HG03565 (cell line): ENCODE measurements at regions not wholly inside any gene's neighbourhood (a gene's known extent, or its start where the extent isn't known, plus 50 kb on each side); places are given as distances from the start of the nearest gene placed in this dataset.
"Not testable (repeated sequence)": the region's sequence is repeated elsewhere in the genome, so short reads cannot be mapped to it uniquely, and the experiment has no call there.

ENCODE experiments used
- ATAC-seq: cut with Tn5 transposase; IDR thresholded peaks from one replicate; pipeline ENCODE4 v1.9.1; 2021; ENCODE audit warnings: mild to moderate bottlenecking, moderate library complexity; ENCODE audit not compliant: unreplicated experiment

GRCh38 chr3:177493091-177493490 is 295.8 kb upstream of the TBL1XR1 start:
- ATAC-seq: no peak

- no peak for ATAC-seq
These were observed 296.9 kb upstream of the TBL1XR1 start for GRCh38 chr3:177494216-177494615.

- ATAC-seq: no peak
These were observed 298.3 kb upstream of the TBL1XR1 start for GRCh38 chr3:177495566-177495965.

GRCh38 chr3:177498037-177498857 is 301.0 kb upstream of the TBL1XR1 start:
- no peak for ATAC-seq

- ATAC-seq: not testable (repeated sequence)
These were observed 301.8 kb upstream of the TBL1XR1 start for GRCh38 chr3:177499039-177499438.

GRCh38 chr3:177499779-177500423 is 302.6 kb upstream of the TBL1XR1 start:
- ATAC-seq: no peak

GRCh38 chr3:177510693-177511216 is 313.5 kb upstream of the TBL1XR1 start:
- ATAC-seq: no peak

- ATAC-seq: no peak
These were observed 315.9 kb upstream of the TBL1XR1 start for GRCh38 chr3:177512945-177513814.

GRCh38 chr3:177513815-177514610 is 316.7 kb upstream of the TBL1XR1 start:
- ATAC-seq: no peak

- no peak for ATAC-seq
These were observed 317.6 kb upstream of the TBL1XR1 start for GRCh38 chr3:177514611-177515499.

- no peak for ATAC-seq
These were observed 318.5 kb upstream of the TBL1XR1 start for GRCh38 chr3:177515786-177516157.

- ATAC-seq: no peak
These were observed 319.1 kb upstream of the TBL1XR1 start for GRCh38 chr3:177516158-177517011.

GRCh38 chr3:177517906-177518305 is 320.6 kb upstream of the TBL1XR1 start:
- ATAC-seq: no peak

GRCh38 chr3:177519588-177519987 is 322.3 kb upstream of the TBL1XR1 start:
- no peak for ATAC-seq

GRCh38 chr3:177521305-177521704 is 324.0 kb upstream of the TBL1XR1 start:
- ATAC-seq: no peak

- ATAC-seq: no peak
These were observed 324.8 kb upstream of the TBL1XR1 start for GRCh38 chr3:177522051-177522450.

- no peak for ATAC-seq
These were observed 325.9 kb upstream of the TBL1XR1 start for GRCh38 chr3:177523067-177523675.

- no peak for ATAC-seq
These were observed 326.7 kb upstream of the TBL1XR1 start for GRCh38 chr3:177523872-177524438.
